ENCODE measurements at regions not wholly inside any gene's neighbourhood (a gene's known extent, or its start where the extent isn't known, plus 50 kb on each side); places are given as distances from the start of the nearest gene placed in this dataset.

DNA sequence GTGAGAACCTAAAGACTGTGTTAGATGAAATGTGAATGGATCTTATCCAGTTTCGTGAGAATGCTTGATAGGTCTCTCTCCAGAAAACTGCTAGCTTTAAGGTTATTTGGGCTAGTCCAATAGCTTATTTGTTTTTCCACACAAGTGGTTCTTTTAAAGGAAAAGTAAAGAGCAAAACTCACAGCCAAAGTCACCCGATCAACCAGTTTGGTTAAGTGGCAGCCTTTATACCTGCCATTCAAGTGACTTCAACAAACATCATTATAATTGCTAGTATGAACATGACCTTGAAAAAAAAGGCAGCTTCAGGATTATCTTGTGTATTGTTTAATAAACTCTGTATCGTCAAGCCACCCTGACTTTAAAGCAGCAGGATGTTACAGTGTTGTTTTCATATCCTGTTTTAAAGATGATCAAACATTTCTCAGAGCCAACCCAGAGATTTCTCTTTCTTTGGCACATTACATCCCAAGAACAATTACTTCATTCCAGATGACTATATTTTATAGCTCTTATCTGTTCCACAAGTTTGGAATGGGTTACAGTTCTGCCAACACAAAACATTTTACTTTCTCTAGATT lies 253.4 kb downstream of the EPHA7 start:
- no peaks in the 10 kb centered on the region for H3K27me3 ChIP-seq
- H3K4me3 ChIP-seq, result no peak overlapping the region
- DNase-seq (ENCODE audit: low spot score in 2 of 2), result no peak
- TF ChIP-seq, protein P1, sequence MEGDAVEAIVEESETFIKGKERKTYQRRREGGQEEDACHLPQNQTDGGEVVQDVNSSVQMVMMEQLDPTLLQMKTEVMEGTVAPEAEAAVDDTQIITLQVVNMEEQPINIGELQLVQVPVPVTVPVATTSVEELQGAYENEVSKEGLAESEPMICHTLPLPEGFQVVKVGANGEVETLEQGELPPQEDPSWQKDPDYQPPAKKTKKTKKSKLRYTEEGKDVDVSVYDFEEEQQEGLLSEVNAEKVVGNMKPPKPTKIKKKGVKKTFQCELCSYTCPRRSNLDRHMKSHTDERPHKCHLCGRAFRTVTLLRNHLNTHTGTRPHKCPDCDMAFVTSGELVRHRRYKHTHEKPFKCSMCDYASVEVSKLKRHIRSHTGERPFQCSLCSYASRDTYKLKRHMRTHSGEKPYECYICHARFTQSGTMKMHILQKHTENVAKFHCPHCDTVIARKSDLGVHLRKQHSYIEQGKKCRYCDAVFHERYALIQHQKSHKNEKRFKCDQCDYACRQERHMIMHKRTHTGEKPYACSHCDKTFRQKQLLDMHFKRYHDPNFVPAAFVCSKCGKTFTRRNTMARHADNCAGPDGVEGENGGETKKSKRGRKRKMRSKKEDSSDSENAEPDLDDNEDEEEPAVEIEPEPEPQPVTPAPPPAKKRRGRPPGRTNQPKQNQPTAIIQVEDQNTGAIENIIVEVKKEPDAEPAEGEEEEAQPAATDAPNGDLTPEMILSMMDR (IDR thresholded peaks at IDR 0.05), result no peak
- no peak overlapping the region for H3K27ac ChIP-seq
- intact Hi-C loops (cut with DNase I), result no loop called here
- H3K4me1 ChIP-seq, result no peaks in the 10 kb centered on the region
- H3K36me3 ChIP-seq, result no peaks in the 10 kb centered on the region
- no peaks in the 10 kb centered on the region for H3K9me3 ChIP-seq

DNA sequence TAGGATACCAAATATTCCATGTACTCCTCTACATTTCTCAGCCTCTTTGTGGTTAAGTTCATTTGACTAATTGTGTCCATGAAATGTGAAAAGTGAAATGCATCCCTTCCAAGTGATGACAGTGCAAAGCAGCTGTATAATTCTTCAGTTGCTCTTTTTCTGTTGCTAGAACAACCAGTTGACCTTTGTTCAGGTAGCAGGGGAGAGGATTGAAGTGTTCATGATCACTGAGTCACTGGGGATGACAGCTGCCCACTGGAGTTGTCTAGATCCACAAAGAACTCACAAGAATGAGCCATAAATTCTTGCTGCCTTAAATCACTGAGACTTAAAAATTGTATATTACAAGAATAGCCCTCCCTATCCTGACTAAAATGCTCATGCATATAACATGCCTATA lies 254.6 kb downstream of the EPHA7 start:
- no peak overlapping the region for H3K4me3 ChIP-seq
- H3K27me3 ChIP-seq, result no peaks in the 10 kb centered on the region
- intact Hi-C loops (cut with DNase I), result no loop called here
- TF ChIP-seq, protein P1 (IDR thresholded peaks at IDR 0.05), result no peak
- H3K4me1 ChIP-seq, result no peaks in the 10 kb centered on the region
- no peaks in the 10 kb centered on the region for H3K9me3 ChIP-seq
- H3K36me3 ChIP-seq, result no peaks in the 10 kb centered on the region
- no peak overlapping the region for H3K27ac ChIP-seq
- DNase-seq (ENCODE audit: low spot score in 2 of 2), result no peak

DNA sequence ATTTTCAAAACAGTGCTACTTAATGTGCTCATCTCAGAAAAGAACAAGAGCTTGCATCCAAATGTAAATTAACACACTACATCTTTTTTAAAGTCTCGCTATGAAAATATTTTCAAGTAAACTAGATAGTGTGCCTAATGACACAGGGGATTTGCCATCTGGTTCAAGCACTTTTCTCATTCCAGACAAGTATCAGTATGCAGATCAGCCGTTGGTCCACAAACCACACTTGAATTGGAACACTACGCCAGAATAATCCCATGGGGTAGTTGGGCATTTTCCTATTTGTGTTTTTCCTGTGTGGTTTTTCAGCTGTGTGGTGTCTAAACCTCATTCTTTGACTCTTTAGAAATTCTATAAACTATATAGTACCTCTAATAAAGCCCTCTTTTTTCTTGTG lies 256.2 kb downstream of the EPHA7 start:
- TF ChIP-seq, protein P1 (IDR thresholded peaks at IDR 0.05), result no peak
- no peaks in the 10 kb centered on the region for H3K36me3 ChIP-seq
- H3K27ac ChIP-seq, result no peak overlapping the region
- no peaks in the 10 kb centered on the region for H3K9me3 ChIP-seq
- no peaks in the 10 kb centered on the region for H3K27me3 ChIP-seq
- no peaks in the 10 kb centered on the region for H3K4me1 ChIP-seq
- intact Hi-C loops (cut with DNase I), result no loop called here
- H3K4me3 ChIP-seq, result no peak overlapping the region
- no peak for DNase-seq (ENCODE audit: low spot score in 2 of 2)

DNA sequence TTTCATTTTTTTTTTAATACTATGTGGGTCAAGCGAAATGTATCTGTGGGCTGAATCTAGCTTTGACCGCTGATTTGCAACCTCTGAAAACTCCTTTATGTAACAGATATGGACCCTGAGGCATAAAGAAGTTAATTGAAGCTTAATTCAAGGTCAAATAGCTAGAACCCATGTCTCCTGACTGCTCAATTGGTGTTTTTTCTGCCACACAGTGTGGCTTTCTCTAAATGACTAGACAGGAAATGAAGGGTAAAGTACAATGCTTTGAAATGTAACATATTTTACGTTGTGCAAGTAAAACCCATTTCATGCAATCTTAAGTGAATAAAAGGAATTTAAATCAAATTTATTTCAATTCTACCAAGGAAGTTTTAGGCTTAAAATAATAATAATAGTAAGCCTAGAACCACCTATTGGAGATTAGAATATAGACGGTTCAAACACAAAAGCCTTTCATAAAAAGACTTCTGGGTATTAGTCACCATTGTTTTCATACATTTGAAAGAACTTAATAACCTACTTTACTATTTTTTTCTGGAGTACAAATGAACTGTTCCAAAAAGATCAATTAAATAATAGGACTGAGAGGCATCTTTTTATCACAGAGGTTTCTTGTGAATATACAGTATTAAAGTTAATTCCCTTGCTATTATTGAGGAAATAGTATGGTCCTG lies 279.8 kb downstream of the EPHA7 start:
- no peaks in the 10 kb centered on the region for H3K27me3 ChIP-seq
- DNase-seq (ENCODE audit: low spot score in 2 of 2), result no peak
- H3K4me1 ChIP-seq, result no peaks in the 10 kb centered on the region
- intact Hi-C loops (cut with DNase I), result no loop called here
- no peaks in the 10 kb centered on the region for H3K36me3 ChIP-seq
- TF ChIP-seq, protein P1 (IDR thresholded peaks at IDR 0.05), result no peak
- no peak overlapping the region for H3K4me3 ChIP-seq
- no peaks in the 10 kb centered on the region for H3K9me3 ChIP-seq
- H3K27ac ChIP-seq, result no peak overlapping the region

DNA sequence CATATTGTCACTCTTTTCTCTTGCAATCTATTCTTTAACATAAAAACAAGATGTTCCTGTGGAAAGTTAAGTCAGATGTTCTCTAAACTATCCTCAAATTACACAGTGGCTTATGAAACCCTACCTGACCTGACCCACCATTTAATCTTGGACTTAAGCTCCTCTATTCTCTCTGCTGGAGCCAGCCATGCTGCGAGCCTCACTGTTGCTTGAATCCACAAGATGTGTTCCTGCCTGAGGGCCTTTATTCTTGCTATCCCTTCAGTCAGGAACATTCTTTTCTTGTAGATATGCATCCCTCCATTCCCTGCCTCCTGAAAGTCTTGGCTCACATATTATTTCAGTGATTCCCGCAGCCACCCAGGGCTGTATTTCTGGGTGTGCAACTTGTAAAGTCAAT lies 283.2 kb downstream of the EPHA7 start:
- TF ChIP-seq, protein P1 (IDR thresholded peaks at IDR 0.05), result no peak
- H3K4me3 ChIP-seq, result no peak overlapping the region
- intact Hi-C loops (cut with DNase I), result no loop called here
- no peaks in the 10 kb centered on the region for H3K36me3 ChIP-seq
- no peaks in the 10 kb centered on the region for H3K9me3 ChIP-seq
- no peak for DNase-seq (ENCODE audit: low spot score in 2 of 2)
- no peak overlapping the region for H3K27ac ChIP-seq
- H3K4me1 ChIP-seq, result no peaks in the 10 kb centered on the region
- H3K27me3 ChIP-seq, result no peaks in the 10 kb centered on the region
